NCI-H82 treated with DMSO at 0.1 percent for 48 hours (cell line): ENCODE measurements at regions not wholly inside any gene's neighbourhood (a gene's known extent, or its start where the extent isn't known, plus 50 kb on each side); places are given as distances from the start of the nearest gene placed in this dataset.

Experiments
- DNase-seq: peaks from one replicate; lab custom pipeline; 2025; ENCODE audit not compliant: unreplicated experiment; lab: John Stamatoyannopoulos, UW

DNA sequence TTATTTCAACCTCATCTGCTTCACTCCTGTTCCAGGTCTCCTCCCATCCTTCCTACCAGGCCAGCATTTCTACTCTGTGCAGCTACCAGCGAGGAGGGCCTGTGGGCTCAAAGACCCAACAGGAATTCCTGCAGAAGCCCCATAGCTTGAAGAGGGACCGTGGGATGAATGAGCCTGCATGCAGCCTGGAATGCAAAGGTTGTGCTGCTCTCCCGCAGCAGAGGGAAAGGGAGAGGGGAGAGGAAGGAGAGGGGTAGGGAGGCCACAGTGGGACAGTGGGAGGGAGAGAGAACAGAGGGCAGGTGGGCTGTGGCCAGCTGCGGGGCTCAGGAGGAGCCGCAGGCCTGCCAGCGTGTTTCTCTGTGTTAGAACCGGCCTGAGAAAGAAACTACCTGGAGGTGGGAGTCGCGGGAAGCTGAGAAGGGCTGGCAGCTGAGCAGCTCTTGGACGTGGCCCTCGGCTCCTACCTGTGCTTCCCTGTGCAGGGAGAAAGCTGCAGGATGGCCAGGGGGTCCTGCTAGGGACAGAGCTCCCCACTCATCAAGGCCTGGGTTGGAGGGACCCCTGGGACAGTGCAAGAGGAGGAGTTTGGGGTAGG, 66.1 kb upstream of the MLN start:
- DNase-seq = no peak

DNA sequence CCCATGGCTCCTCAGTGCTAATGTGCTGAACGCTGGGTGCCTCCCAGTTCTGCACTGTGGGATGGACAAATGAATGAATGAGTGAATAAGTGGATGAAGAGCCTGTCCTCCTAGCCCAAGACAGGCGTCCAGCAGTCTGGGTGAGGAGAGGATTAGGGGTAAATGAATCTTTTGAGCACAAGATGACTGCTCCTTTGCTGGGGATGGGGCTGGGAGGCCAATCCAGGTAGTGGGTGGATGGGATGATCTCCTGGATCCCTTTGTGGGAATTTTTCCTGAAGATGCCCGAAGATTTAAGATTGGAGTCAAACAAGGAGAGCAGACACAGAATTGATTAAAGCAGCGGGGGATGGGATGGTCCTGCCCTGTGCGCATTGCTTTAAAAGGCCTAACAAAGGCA, 65.3 kb upstream of the MLN start:
- DNase-seq = peak; percentile 65

GRCh38 chr6:33868141-33868540, 64.3 kb upstream of the MLN start:
- DNase-seq = no peak

GRCh38 chr6:33865478-33866077, 61.8 kb upstream of the MLN start:
- DNase-seq = no peak

- DNase-seq = no peak
Observed at GRCh38 chr6:33863723-33864440, 60.1 kb upstream of the MLN start.

DNA sequence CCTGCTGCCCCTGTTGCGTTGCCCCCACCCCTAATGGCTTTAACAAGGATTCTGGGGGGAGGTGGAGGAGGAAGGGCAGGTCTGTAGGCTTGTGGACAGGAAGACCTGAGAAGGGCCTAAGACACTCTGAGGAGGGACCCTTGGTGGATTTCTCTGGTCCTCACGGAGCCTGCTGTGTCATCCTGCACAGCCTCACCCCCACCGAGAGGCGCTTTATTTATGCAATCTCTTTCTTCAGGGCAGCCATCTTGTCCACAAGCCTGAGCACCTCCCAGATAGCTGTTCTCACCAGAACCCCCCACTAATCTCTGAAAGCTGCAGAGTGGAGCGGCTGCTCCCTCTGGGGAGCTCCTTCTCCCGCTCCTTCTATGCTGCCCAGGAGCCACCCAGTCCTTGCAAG, 59.3 kb upstream of the MLN start:
- no peak for DNase-seq

DNA sequence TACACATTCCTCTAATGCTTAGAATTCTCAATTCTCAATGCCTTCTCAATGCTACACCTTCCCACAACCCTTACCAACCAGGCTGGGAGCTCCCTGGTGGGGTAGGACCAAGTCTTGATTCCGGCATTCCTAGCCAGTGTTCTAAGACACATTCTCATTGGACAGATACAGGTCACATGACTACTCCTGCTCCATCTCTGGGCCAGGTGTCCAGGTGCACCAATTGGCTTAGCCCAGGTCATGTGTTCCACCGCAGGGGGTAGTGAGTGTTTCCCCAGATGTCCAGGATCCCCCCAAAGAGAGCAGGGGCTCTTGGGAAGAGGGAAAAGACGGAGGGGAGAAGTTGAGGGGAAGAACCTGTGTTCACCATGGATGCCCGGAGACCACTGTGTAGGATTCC, 58.7 kb upstream of the MLN start:
- no peak for DNase-seq

DNA sequence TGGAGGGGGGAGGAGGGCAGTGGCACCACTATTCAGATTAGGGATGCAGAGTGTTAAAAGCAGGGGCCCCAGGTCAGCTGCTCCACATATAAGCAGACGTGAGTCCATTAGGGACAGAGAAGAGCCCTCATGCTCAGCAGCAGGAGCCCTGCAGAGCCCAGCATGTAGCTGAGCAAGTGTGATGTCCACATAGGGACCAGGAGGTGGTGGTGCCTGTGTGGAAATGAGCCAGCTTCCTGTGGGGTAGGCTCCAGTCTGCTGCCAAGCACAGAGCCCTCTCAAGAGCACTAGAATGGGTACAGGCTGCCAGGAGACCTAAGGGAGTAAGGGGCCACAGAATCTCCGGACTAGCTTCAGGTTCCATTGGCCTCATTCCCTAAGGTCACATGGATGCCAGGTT, 57.9 kb upstream of the MLN start:
- no peak for DNase-seq

- DNase-seq = peak; percentile 95
Observed at GRCh38 chr6:33860706-33861474, 57.1 kb upstream of the MLN start.

- no peak for DNase-seq
Observed at GRCh38 chr6:33860006-33860405, 56.2 kb upstream of the MLN start.

DNA sequence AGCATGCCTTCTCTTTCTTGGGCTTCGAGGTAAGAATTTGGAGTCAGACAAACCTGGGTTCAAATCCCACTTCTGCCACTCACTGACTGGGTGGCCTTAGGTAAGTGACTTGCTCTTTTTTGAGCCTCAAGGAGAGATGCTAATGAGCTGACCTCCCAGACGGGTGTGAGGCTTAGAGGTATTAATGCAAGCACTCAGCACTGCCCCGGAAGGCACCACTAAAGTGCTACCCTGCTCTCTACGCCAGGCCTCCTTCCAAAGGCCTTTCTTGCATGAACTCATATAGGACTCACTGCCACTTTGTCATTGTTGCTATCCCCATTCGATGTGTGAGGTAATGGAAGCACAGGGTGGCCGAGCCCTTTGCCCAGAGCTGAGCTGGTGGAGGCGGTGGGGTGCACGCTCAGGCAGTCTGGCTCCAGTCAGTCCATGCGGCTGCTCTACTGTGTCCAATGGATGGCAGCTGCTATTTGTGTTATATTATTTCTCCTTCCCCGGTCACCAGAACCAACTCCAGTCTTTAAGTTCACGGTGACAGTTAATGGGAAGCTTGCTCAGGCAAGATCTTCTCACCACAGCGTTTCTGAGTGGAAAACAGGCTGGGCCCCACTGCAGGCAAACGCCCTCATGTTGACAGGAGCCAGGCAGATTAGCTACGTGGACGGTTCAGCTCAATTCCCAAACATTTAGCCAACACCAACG, 55.2 kb upstream of the MLN start:
- DNase-seq = no peak

GRCh38 chr6:33857932-33858475, 54.2 kb upstream of the MLN start:
- no peak for DNase-seq

- no peak for DNase-seq
Observed at GRCh38 chr6:33857093-33857931, 53.5 kb upstream of the MLN start.

GRCh38 chr6:33856655-33857054, 52.9 kb upstream of the MLN start:
- no peak for DNase-seq

GRCh38 chr6:33856031-33856590, 52.3 kb upstream of the MLN start:
- no peak for DNase-seq

DNA sequence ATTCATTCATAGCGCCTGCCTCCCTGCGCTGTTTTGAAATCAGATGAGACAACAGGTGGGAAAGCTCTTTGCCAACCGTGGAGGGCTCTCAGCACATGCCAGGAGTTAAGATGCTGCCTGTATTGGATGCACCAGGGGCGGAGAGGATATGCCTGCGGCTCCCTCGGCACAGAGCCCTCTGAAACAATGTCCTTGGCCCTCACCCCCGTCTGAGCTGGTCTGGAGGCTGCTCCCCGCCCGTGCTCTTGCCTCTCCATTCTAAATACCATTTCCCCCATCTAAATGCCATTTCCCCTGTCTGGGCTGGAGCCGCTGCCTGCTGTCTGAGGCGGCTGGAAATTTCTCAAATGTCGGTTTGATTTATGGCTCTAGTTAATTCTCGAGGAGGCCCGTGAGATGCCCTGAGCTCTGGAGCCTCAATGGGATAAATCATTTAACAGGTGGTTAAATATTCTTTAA, 50.8 kb upstream of the MLN start:
- DNase-seq = no peak

DNA sequence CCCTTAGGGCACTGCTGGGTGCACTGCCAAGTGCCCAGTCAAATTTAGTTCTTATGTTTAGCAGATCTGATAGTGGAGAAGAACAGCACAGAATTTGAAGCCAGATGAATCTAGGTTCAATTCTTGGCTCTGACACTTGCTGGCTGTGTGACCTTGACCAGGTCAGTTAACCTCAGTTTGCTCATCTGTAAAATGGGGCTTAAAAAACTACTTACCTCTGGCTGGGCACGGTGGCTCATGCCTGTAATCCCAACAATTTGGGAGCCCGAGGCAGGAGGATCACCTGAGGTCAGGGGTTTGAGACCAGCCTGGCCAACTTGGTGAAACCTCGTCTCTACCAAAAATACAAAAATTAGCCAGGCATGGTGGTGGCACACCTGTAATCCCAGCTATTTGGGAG, 49.9 kb upstream of the MLN start:
- no peak for DNase-seq
